ENCODE measurements at regions not wholly inside any gene's neighbourhood (a gene's known extent, or its start where the extent isn't known, plus 50 kb on each side); places are given as distances from the start of the nearest gene placed in this dataset.
"Not testable (repeated sequence)": the region's sequence is repeated elsewhere in the genome, so short reads cannot be mapped to it uniquely, and the experiment has no call there.

- no peak for DNase-seq
Measured at GRCh38 chr2:150097402-150097801, 390.1 kb downstream of the RND3 start.

GRCh38 chr2:150095361-150096095, 391.9 kb downstream of the RND3 start:
- DNase-seq: no peak

GRCh38 chr2:150091846-150092245, 395.6 kb downstream of the RND3 start:
- DNase-seq: peak in 1 of 2 experiments; percentile 29

- peak in 1 of 2 experiments; percentile 2 for DNase-seq
Measured at GRCh38 chr2:150090031-150090430, 397.4 kb downstream of the RND3 start.

- DNase-seq: no peak
Measured at GRCh38 chr2:150088538-150088937, 398.9 kb downstream of the RND3 start.

GRCh38 chr2:150085478-150085877, 402.0 kb downstream of the RND3 start:
- DNase-seq: no peak

GRCh38 chr2:150081775-150082481, 405.5 kb downstream of the RND3 start:
- DNase-seq: no peak

- no peak for DNase-seq
Measured at GRCh38 chr2:150076281-150076680, 411.2 kb downstream of the RND3 start.

GRCh38 chr2:150075831-150076230, 411.6 kb downstream of the RND3 start:
- DNase-seq: no peak

GRCh38 chr2:150066490-150066889, 421.0 kb downstream of the RND3 start:
- DNase-seq: no peak

- DNase-seq: no peak
Measured at GRCh38 chr2:150063931-150064548, 423.4 kb downstream of the RND3 start.

GRCh38 chr2:150063432-150063889, 424.0 kb downstream of the RND3 start:
- no peak for DNase-seq

- DNase-seq: no peak
Measured at GRCh38 chr2:150062416-150062815, 425.1 kb downstream of the RND3 start.

- DNase-seq: no peak
Measured at GRCh38 chr2:150060341-150060740, 427.1 kb downstream of the RND3 start.

GRCh38 chr2:150059676-150060075, 427.8 kb downstream of the RND3 start:
- not testable (repeated sequence) for DNase-seq

GRCh38 chr2:150052457-150052856, 435.0 kb downstream of the RND3 start:
- no peak for DNase-seq

- DNase-seq: no peak
Measured at GRCh38 chr2:150051004-150051403, 436.5 kb downstream of the RND3 start.

- no peak for DNase-seq
Measured at GRCh38 chr2:150050036-150050435, 437.4 kb downstream of the RND3 start.

- peak in 1 of 2 experiments; percentile 4 for DNase-seq
Measured at GRCh38 chr2:150047620-150048222, 439.7 kb downstream of the RND3 start.

GRCh38 chr2:150046810-150047209, 440.7 kb downstream of the RND3 start:
- peak; percentile 26 to 76 for DNase-seq

- DNase-seq: no peak
Measured at GRCh38 chr2:150046211-150046610, 441.3 kb downstream of the RND3 start.

GRCh38 chr2:150045601-150046000, 441.9 kb downstream of the RND3 start:
- DNase-seq: no peak

- no peak for DNase-seq
Measured at GRCh38 chr2:150043172-150043500, 444.3 kb downstream of the RND3 start.
